Spinal cord (tissue), 9 donors: ENCODE measurements at regions not wholly inside any gene's neighbourhood (a gene's known extent, or its start where the extent isn't known, plus 50 kb on each side); places are given as distances from the start of the nearest gene placed in this dataset.

Source experiments
- DNase-seq, 6 donors: peaks; one replicate each; pipeline versions ENCODE4 v3.0.0 to v3.0.0-alpha.2; 2013 to 2015; ENCODE audit warnings: low spot score in 6 of 6, low read depth in 4 of 6
- H3K27ac ChIP-seq: one replicate; pipeline ENCODE4 v1.5.1; 2013; ENCODE audit warnings: low read depth, low read length, control low read depth
- H3K27me3 ChIP-seq: one replicate; pipeline ENCODE4 v1.6.1; 2013; ENCODE audit warnings: low read length; ENCODE audit not compliant: control insufficient read depth, insufficient read depth
- H3K36me3 ChIP-seq: one replicate; pipeline ENCODE4 v1.6.1; 2013; ENCODE audit warnings: low read length; ENCODE audit not compliant: control insufficient read depth, insufficient read depth
- H3K4me1 ChIP-seq: one replicate; pipeline ENCODE4 v1.6.1; 2013; ENCODE audit warnings: low read length; ENCODE audit not compliant: control insufficient read depth, insufficient read depth
- H3K4me3 ChIP-seq: one replicate; pipeline ENCODE4 v1.5.1; 2013; ENCODE audit warnings: low read depth, low read length, control low read depth
- H3K9me3 ChIP-seq: one replicate; pipeline ENCODE4 v1.6.1; 2013; ENCODE audit warnings: low read length; ENCODE audit not compliant: control insufficient read depth, insufficient read depth
- WGBS: methylation state at CpG from one replicate; pipeline ENCODE4 v1.1.5; 2013; ENCODE audit warnings: missing lambda C conversion rate; ENCODE audit not compliant: insufficient coverage; 5-methylcytosine and 5-hydroxymethylcytosine counted together
- donor health status: healthy.

DNA sequence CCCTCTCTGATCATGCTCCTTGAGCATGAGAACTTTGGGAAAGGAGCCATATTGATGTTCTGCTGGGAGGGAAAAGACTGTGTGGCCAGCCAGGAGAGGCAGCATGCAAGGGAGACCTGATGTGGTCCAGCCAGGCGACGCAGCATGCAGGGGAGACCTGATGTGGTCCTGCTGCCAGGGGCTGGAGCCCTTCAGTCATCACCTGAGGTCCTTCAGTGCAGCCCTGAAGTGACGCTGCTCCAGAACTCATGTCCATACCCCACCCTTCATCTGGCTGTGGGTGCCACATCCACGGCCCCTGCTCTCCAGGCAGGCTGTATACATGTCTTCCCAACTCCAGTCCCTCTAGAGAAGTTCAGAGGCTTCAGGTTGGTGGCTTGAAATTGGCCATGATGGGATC, 134.4 kb downstream of the ERMARD start:
- Histone ChIP-seq H3K9me3 (no peaks in the 10 kb centered on the region), H3K36me3 (no peaks in the 10 kb centered on the region), H3K4me1 (peaks cover 6% of the 10 kb centered on the region), H3K27ac (no peak overlapping the region), H3K27me3 (no peaks in the 10 kb centered on the region), H3K4me3 (no peak overlapping the region)
- WGBS, result 97% methylated on average over 3 of the region's 4 CpGs
- DNase-seq, result no peak

- no peak overlapping the region for H3K27ac ChIP-seq
Observed at GRCh38 chr6:169885131-169885530, 133.7 kb downstream of the ERMARD start.

DNA sequence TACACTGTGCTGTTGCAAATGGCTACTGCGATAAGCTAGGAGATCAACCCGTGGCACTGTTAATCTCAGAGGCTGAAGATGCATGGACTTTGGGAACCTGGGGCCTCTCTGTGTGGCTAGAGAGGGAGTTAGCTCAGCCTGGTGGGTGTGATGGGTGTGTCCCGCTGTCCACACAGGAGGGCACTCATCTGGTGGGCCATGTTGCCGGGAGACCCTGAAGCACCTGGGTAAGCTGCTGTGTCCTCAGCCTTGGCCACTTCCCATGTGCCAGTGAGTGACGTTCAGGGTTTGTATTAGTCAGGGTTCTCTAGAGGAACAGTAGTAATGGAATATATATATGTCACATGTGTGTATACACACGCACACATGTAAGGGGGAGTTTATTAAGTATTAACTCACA, 132.7 kb downstream of the ERMARD start:
- no peak for DNase-seq
- peaks cover 3% of the 10 kb centered on the region for H3K4me1 ChIP-seq
- no peaks in the 10 kb centered on the region for H3K27me3 ChIP-seq
- no peaks in the 10 kb centered on the region for H3K9me3 ChIP-seq
- no peaks in the 10 kb centered on the region for H3K36me3 ChIP-seq
- WGBS, result 97% methylated on average over 3 of the region's 6 CpGs
- no peak overlapping the region for H3K4me3 ChIP-seq
- H3K27ac ChIP-seq, result no peak overlapping the region

More at GRCh38 chr6:169885131-169885530, 133.7 kb downstream of the ERMARD start:
- no peak for DNase-seq
- Histone ChIP-seq H3K27me3 (no peaks in the 10 kb centered on the region), H3K9me3 (no peaks in the 10 kb centered on the region), H3K4me1 (peaks cover 3% of the 10 kb centered on the region), H3K4me3 (no peak overlapping the region), H3K36me3 (no peaks in the 10 kb centered on the region)

GRCh38 chr6:169883316-169883715, 131.9 kb downstream of the ERMARD start:
- 88% methylated on average over 9 of the region's 10 CpGs for WGBS
- peaks cover 3% of the 10 kb centered on the region for H3K4me1 ChIP-seq
- H3K36me3 ChIP-seq, result no peaks in the 10 kb centered on the region
- H3K27ac ChIP-seq, result no peak overlapping the region
- no peaks in the 10 kb centered on the region for H3K9me3 ChIP-seq
- no peaks in the 10 kb centered on the region for H3K27me3 ChIP-seq
- H3K4me3 ChIP-seq, result no peak overlapping the region
- DNase-seq, result no peak

DNA sequence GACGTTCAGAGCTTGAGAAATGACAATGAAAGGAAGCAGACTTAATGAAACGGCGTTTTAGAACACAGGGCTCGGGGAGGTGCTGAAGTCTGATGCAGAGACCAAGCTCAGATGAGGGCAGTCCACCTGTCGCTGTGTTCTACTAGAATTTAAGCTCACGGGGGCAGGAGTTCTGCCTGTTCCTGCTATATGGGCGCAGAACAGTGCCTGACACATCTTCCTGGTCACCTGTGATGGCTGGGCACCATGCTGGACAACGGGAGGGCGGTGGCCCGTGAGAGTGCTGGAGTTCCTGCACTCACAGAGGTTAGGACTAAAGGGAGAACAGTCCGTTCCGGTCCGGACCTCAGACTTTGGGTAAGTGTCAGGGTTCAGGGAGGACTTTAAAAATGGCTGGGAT, 130.6 kb downstream of the ERMARD start:
- DNase-seq, result no peak
- no peaks in the 10 kb centered on the region for H3K36me3 ChIP-seq

GRCh38 chr6:169881398-169881797, 130.0 kb downstream of the ERMARD start:
- 90% methylated on average over 8 of the region's 10 CpGs for WGBS
- Histone ChIP-seq H3K36me3 (no peaks in the 10 kb centered on the region), H3K4me3 (no peak overlapping the region), H3K4me1 (peaks cover 3% of the 10 kb centered on the region), H3K9me3 (no peaks in the 10 kb centered on the region), H3K27me3 (no peaks in the 10 kb centered on the region), H3K27ac (no peak overlapping the region)
- no peak for DNase-seq

More for the DNA sequence above, 130.6 kb downstream of the ERMARD start:
- no peak overlapping the region for H3K4me3 ChIP-seq
- H3K27me3 ChIP-seq, result no peaks in the 10 kb centered on the region
- no peaks in the 10 kb centered on the region for H3K9me3 ChIP-seq
- H3K27ac ChIP-seq, result no peak overlapping the region
- 92% methylated on average over 9 of the region's 13 CpGs for WGBS
- peaks cover 3% of the 10 kb centered on the region for H3K4me1 ChIP-seq

DNA sequence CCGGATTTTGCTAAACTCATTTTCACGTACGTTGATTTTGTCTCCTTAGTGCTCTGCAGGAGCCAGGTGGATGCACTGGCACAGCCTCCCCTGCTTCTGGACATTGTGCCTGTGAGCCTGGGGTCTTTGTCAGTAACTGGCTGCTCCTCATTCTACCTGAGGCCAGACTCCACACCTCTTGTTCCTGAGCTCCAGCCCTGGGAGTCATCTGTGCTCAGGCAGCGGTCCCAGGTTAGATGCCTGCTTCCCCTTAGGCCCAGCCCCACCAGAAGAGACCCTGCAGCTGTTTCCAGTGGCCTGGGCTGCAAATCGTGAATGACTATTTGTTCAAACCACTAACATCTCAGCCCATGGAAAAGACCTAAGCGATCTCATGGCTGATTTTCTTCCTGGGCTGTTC, 129.1 kb downstream of the ERMARD start:
- DNase-seq, result no peak

GRCh38 chr6:169869301-169869700, 117.9 kb downstream of the ERMARD start:
- WGBS, result 93% methylated on average over 10 of the region's 11 CpGs
- DNase-seq, result no peak
- H3K27me3 ChIP-seq, result no peaks in the 10 kb centered on the region
- peaks cover 14% of the 10 kb centered on the region for H3K4me1 ChIP-seq
- no peak overlapping the region for H3K27ac ChIP-seq
- no peaks in the 10 kb centered on the region for H3K9me3 ChIP-seq
- H3K4me3 ChIP-seq, result no peak overlapping the region
- no peaks in the 10 kb centered on the region for H3K36me3 ChIP-seq

More for the DNA sequence above, 129.1 kb downstream of the ERMARD start:
- H3K36me3 ChIP-seq, result no peaks in the 10 kb centered on the region
- H3K27ac ChIP-seq, result no peak overlapping the region
- H3K4me3 ChIP-seq, result no peak overlapping the region
- 90% methylated on average over 5 of the region's 6 CpGs for WGBS
- H3K9me3 ChIP-seq, result peaks cover under 1% of the 10 kb centered on the region
- H3K27me3 ChIP-seq, result no peaks in the 10 kb centered on the region
- H3K4me1 ChIP-seq, result peaks cover 3% of the 10 kb centered on the region

DNA sequence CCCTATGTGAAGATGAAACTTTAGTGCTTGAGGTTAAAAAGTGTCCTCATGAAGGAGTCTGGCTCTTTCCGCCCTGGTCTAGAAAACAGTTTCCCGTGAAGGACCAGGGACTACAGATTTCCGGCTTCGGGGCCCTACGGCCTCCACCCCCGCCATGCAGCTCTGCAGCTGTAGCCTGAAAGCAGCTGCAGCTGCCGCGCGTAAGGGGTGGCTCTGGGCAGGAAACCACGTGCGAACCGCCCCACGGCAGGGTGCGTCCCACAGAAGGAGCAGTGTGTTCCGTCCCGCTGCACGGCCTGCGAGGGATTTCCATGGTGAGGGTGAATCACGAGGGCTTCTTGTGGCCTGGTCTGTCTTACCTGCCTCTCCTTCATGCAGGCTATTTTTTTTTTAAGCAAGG, 117.0 kb downstream of the ERMARD start:
- WGBS, result 50% methylated on average over 16 of the region's 19 CpGs
- Histone ChIP-seq H3K9me3 (no peaks in the 10 kb centered on the region), H3K27me3 (no peaks in the 10 kb centered on the region), H3K27ac (no peak overlapping the region), H3K4me1 (peaks cover 14% of the 10 kb centered on the region), H3K36me3 (no peaks in the 10 kb centered on the region), H3K4me3 (no peak overlapping the region)
- peak in 1 of 6 donors; percentile 29 for DNase-seq

GRCh38 chr6:169867751-169868191, 116.3 kb downstream of the ERMARD start:
- no peak for DNase-seq
- Histone ChIP-seq H3K4me3 (no peak overlapping the region), H3K4me1 (peaks cover 16% of the 10 kb centered on the region), H3K36me3 (no peaks in the 10 kb centered on the region), H3K27me3 (no peaks in the 10 kb centered on the region), H3K27ac (no peak overlapping the region), H3K9me3 (no peaks in the 10 kb centered on the region)
- WGBS, result 97% methylated on average over 12 of the region's 12 CpGs
